Stimulated activated CD4-positive, alpha-beta T cell treated with anti-CD3 and anti-CD28 coated beads, TNF-alpha, amount 100 ng/mL, for 4 hours (primary cell): ENCODE measurements at regions not wholly inside any gene's neighbourhood (a gene's known extent, or its start where the extent isn't known, plus 50 kb on each side); places are given as distances from the start of the nearest gene placed in this dataset.

Experiments
- DNase-seq, 3 experiments: peaks; one replicate each; pipeline ENCODE4 v3.0.0-alpha.2; 2020; ENCODE audit warnings: low read depth in 3 of 3

DNA sequence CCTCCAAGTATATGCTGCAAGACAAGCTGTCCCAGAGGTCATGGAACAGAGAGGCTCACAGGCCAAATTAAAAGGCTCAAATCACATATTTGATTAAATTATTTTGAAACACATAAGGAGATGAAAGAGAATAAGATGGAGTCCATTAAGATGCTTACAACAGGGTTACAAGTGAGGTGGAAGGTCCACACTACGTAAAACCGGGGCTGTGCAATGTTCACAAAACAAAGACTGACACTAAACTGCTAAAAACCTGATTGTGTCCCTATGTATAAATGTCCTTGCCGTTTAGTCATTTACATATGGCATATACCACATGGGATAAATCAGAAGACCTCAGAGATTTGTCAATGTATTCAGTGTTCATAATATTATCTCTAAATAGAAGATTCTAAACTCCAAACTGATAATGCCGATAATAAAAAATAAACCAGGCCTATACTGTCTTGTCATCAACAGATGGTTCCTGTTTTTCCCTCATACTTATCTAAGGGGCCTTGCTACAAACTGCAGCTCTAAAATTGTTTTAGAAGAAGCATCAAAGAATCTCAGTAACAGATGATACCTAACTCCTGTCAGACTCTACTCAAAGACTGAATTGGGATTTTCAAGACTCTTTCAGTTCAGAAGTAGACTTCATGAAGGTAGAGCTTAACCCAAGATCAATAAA, 51.8 kb upstream of the RIPOR2 start:
- DNase-seq, result no peak

- no peak for DNase-seq
Measured at GRCh38 chr6:24988562-24988961, 52.8 kb upstream of the RIPOR2 start.

DNA sequence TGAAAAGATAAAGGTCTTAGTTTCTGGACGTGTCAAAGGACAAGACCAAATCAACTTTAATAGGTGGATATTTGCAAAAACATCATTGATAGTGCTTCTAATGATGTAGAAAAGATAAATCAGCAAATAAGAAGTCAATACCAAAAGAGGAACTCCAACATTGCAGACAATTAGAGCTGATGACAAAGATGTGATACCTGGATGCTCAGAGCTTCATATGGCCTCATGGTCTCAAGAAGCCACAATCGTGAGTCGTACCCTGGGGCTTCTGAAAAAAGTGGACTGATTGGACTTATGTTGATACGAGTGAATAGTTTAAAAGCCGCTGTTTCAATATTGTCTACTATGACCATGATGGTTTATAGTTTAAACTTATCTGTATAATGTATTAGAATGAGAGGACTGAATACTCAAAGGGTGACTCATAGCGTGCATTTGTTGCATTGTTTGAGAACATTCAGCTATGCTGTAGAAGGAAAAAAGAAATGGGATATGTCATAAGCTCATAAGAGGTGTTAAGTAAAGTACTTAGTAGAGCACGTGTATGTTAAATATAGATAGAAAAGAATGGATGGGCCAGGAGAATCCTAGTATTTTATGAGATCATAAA, 54.6 kb upstream of the RIPOR2 start:
- no peak for DNase-seq

GRCh38 chr6:24990944-24991809, 55.4 kb upstream of the RIPOR2 start:
- no peak for DNase-seq

GRCh38 chr6:24991810-24992467, 56.2 kb upstream of the RIPOR2 start:
- peak in 2 of 3 experiments; percentile 49 to 60 for DNase-seq

DNA sequence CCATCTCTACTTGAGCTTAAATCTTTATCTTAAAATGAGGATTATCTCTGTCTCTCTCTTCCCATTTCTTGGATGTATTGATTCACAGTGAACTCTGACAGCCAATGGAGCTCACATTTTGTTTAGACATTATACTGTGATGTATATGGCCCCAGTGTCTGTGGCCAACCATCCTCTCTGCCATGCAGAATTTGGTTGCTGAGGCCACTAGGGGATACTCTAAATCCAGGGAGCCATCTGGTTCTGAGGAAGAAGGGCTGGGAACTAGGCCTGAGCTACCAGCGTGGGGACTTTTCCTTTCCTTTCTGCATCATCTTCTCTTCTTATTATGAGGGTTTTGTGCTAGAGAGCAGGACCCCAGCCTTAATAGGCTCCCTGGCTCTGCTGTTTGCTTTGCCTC, 59.1 kb upstream of the RIPOR2 start:
- no peak for DNase-seq

DNA sequence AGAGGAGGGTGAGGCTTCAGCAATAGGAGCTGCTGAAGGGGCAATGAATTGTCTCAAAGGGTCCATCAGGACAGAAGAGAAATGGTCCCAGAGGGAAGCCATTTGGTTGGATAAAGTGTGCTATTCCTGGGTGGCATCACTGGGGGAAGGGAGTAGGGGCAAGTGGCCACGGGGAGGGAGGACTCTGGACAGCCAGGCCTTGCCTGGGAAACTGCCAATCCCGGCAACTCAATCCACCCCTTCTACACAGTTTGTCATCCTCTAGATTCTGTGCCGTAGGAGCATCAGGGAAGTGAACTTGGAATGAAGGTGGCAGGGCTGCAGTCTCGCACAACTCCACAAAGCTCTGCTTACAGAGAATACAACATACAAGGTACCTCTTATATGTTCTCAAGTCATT, 59.5 kb upstream of the RIPOR2 start:
- no peak for DNase-seq

DNA sequence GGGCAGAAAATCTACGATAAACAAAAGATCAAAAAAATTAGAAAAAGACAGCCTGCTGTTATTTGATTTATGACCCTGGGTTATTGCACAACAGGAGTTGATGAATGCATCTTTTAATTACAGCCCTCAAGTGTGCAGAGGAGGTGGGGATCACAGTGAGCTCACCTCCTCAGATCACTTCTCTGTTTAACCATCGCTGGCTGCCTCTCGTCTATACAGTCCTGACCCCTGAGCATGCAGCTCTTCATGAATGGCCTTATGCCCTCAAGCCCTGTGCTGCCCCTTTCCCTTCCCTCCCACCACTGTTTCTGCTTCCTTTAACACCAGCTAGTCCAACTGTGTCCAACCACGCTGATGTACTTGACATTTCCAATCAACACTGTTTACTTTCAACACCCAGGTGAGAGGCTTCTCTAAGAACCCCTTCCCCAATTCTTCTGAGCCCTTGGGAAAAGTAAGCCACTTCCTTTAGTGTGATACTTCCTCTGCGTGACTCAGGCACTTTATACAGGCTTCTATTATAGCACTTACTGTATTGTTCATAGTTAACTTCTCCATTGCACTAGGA, 60.6 kb upstream of the RIPOR2 start:
- no peak for DNase-seq

DNA sequence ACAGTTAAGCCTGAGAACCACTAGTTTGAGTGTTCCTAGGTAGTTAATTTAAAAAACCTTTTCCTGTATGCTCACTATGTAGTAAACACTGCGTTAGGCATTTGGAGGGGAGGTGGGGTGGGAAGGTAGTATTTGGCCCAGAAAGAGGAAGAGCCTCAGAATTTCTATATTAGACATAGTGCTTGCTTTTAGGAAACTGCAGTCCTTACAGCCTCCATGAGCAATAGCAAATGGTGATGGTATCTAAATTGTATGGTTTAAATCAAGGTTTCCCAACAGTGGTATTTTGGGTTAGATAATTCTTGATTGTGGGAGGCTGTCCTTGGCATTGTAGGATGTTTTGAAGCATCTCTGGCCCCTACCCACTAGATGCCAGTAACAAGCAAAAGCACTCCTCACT, 61.5 kb upstream of the RIPOR2 start:
- DNase-seq, result no peak

- DNase-seq, result no peak
Measured at GRCh38 chr6:24997905-24998304, 62.1 kb upstream of the RIPOR2 start.

- DNase-seq, result no peak
Measured at GRCh38 chr6:25002326-25003091, 66.7 kb upstream of the RIPOR2 start.

- DNase-seq, result no peak
Measured at GRCh38 chr6:25004357-25004756, 68.6 kb upstream of the RIPOR2 start.

- DNase-seq, result no peak
Measured at GRCh38 chr6:25005010-25005409, 69.2 kb upstream of the RIPOR2 start.

DNA sequence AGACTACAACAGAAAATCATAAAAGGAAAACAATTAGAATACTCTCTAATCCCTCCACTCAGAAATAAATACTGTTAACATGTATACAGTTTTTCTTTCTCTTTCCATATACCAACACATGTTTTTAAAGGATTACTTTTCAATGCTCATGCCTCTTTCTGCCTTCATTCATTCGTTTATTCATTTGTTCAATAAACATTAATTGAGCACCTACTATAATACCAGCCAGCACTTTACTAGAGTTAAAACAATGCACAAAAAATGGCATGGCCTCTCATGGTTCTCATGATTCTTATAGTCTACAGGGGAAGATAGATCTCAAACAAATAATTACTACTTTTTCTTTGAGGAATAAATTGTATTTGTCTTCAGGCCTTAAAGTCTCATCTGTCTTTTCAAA, 70.3 kb upstream of the RIPOR2 start:
- no peak for DNase-seq

DNA sequence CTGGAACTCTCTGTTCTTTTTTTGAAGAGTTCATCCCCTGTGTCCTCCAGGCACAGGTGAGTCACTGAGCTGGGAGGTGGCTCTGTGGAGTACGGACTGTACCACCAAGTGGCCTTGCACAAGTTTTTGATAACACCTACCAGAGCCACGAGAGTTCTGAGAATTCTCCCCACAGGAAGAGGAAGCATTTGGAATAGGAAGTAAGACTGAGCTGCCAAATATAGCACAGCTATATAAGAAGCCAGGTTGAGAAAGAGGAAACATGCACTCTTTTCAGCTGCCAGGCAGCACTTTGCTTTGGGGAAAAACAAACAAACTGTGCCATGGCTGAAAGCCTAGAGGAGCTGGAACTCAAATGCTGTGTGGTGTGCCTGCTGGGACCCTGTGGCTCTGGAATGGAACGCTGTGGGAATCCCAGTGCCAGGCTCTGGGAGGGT, 70.8 kb upstream of the RIPOR2 start:
- no peak for DNase-seq

DNA sequence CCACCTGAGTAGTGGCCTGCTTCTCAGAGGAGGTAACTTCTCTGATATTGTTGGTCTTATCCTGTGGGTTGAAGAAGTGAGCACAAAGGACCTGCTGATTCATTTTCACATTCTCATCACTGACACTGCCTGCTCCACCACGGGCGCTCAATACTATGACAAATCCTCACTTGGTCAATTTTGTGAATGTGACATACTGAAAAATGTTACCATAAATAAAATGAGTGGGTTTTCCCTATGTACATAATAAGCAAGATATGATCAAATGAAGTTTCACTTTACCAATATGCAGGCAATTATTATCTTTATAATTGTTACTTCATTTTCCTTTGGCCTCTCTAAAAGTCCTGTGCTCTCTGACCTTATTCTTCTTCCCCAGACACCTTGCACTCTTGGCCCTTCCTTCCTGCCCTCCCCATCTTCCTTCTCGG, 71.5 kb upstream of the RIPOR2 start:
- DNase-seq, result no peak

- no peak for DNase-seq
Measured at GRCh38 chr6:25008707-25009392, 73.1 kb upstream of the RIPOR2 start.

GRCh38 chr6:25009393-25009710, 73.6 kb upstream of the RIPOR2 start:
- no peak for DNase-seq

GRCh38 chr6:25010176-25010575, 74.4 kb upstream of the RIPOR2 start:
- no peak for DNase-seq

DNA sequence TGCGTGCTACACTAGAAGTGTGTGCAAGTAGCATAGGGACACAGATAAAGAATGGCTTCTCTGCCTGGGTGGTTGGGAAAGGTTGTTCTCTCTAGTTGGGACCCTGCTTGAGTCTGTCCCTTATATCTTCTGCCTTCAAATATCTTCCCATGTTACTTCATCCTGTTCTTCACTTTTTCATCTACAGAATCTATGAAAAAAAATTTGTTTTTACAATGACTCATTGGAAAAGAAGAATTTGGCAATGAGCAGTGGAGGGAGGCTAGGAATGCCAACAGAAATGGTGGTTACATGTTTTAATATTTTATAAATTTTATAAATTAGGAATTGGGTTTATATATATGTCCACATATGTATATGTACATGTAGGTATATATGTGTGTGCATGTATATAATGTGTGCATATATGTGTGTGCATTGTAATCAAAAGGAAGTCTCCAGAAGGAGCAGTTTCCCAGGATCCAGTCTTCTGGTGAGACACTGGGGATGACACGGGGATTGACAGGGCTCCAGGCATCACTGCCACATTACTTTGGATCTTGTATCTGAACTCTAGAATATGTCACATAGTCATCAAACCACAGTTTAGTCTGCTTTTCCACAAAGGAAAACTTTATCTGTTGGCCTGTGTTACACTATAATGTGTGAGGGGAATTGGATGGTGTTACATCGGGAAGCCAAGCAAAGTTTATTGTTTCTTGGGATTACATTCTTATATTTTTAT, 75.3 kb upstream of the RIPOR2 start:
- no peak for DNase-seq
